ENCODE measurements at regions not wholly inside any gene's neighbourhood (a gene's known extent, or its start where the extent isn't known, plus 50 kb on each side); places are given as distances from the start of the nearest gene placed in this dataset.
A peak's percentile ranks its signal among the peaks of the same experiment; 100 is the strongest.

GRCh38 chr12:132429946-132430643 lies 59.9 kb upstream of the FBRSL1 start:
- Mint-ChIP-seq H3K9me3 (ENCODE audit: unreplicated experiment) (peaks cover 8% of the 10 kb centered on the region), H3K36me3 (ENCODE audit: low read depth, unreplicated experiment) (peaks cover 9% of the 10 kb centered on the region), H3K27ac (ENCODE audit: unreplicated experiment) (peak overlapping the region; percentile 34), H3K4me1 (ENCODE audit: low read depth, unreplicated experiment) (peaks cover 9% of the 10 kb centered on the region), H3K27me3 (ENCODE audit: low read depth, unreplicated experiment) (peaks cover 52% of the 10 kb centered on the region), H3K4me3 (ENCODE audit: unreplicated experiment) (no peak overlapping the region)
- FAIRE-seq: no peak
- Histone ChIP-seq H4K20me1 (ENCODE audit: insufficient read depth, low read length) (no peaks in the 10 kb centered on the region), H3K79me2 (ENCODE audit: insufficient read depth, low read length) (no peaks in the 10 kb centered on the region), H3K4me3 (ENCODE audit: insufficient read depth, low read depth, low read length) (no peak overlapping the region), H3K27ac (ENCODE audit: low read depth, low read length) (no peak overlapping the region), H3K4me2 (ENCODE audit: low read length) (no peak overlapping the region), H3K9me3 (ENCODE audit: insufficient read depth, low read depth, low read length) (peaks cover 4% of the 10 kb centered on the region), H3K36me3 (ENCODE audit: insufficient read depth, low read length) (no peaks in the 10 kb centered on the region), H2AFZ (ENCODE audit: low read depth, low read length) (no peak overlapping the region), H3K4me1 (ENCODE audit: insufficient read depth, low read length) (no peaks in the 10 kb centered on the region), H3K9ac (ENCODE audit: low read length) (no peak overlapping the region), H3K27me3 (ENCODE audit: insufficient read depth, low read length) (peaks cover 26% of the 10 kb centered on the region)
- TF ChIP-seq CTCF (IDR thresholded peaks at IDR 0.05; ENCODE audit: insufficient read depth, low read depth, low read length): no peak
- TF ChIP-seq EZH2 (IDR thresholded peaks at IDR 0.05; ENCODE audit: insufficient read depth, low read length): no peak
- no peak for DNase-seq (ENCODE audit: low read depth)

GRCh38 chr12:132429602-132429945 lies 60.4 kb upstream of the FBRSL1 start:
- Histone ChIP-seq H3K27me3 (ENCODE audit: insufficient read depth, low read length) (peaks cover 31% of the 10 kb centered on the region), H3K27ac (ENCODE audit: low read depth, low read length) (no peak overlapping the region), H4K20me1 (ENCODE audit: insufficient read depth, low read length) (no peaks in the 10 kb centered on the region), H3K4me1 (ENCODE audit: insufficient read depth, low read length) (no peaks in the 10 kb centered on the region), H3K4me2 (ENCODE audit: low read length) (no peak overlapping the region), H3K36me3 (ENCODE audit: insufficient read depth, low read length) (no peaks in the 10 kb centered on the region), H3K79me2 (ENCODE audit: insufficient read depth, low read length) (no peaks in the 10 kb centered on the region), H2AFZ (ENCODE audit: low read depth, low read length) (no peak overlapping the region), H3K9ac (ENCODE audit: low read length) (no peak overlapping the region), H3K9me3 (ENCODE audit: insufficient read depth, low read depth, low read length) (peaks cover 8% of the 10 kb centered on the region), H3K4me3 (ENCODE audit: insufficient read depth, low read depth, low read length) (no peak overlapping the region)
- Mint-ChIP-seq H3K27ac (ENCODE audit: unreplicated experiment) (no peak overlapping the region), H3K36me3 (ENCODE audit: low read depth, unreplicated experiment) (peaks cover 5% of the 10 kb centered on the region), H3K4me1 (ENCODE audit: low read depth, unreplicated experiment) (peaks cover 9% of the 10 kb centered on the region), H3K4me3 (ENCODE audit: unreplicated experiment) (no peak overlapping the region), H3K9me3 (ENCODE audit: unreplicated experiment) (peaks cover 7% of the 10 kb centered on the region), H3K27me3 (ENCODE audit: low read depth, unreplicated experiment) (peaks cover 52% of the 10 kb centered on the region)
- DNase-seq (ENCODE audit: low read depth): no peak
- FAIRE-seq: no peak
- peak; percentile 43 for TF ChIP-seq EZH2 (IDR thresholded peaks at IDR 0.05; ENCODE audit: insufficient read depth, low read length)
- TF ChIP-seq CTCF (IDR thresholded peaks at IDR 0.05; ENCODE audit: insufficient read depth, low read depth, low read length): no peak

- no peak overlapping the region for H3K27ac ChIP-seq (ENCODE audit: low read depth, low read length)
- no peak for FAIRE-seq
- H4K20me1 ChIP-seq (ENCODE audit: insufficient read depth, low read length): no peaks in the 10 kb centered on the region
- no peak for DNase-seq (ENCODE audit: low read depth)
- H3K27me3 Mint-ChIP-seq (ENCODE audit: low read depth, unreplicated experiment): peaks cover 53% of the 10 kb centered on the region
- H3K36me3 ChIP-seq (ENCODE audit: insufficient read depth, low read length): no peaks in the 10 kb centered on the region
- H3K9ac ChIP-seq (ENCODE audit: low read length): no peak overlapping the region
- H3K4me2 ChIP-seq (ENCODE audit: low read length): no peak overlapping the region
- H3K27me3 ChIP-seq (ENCODE audit: insufficient read depth, low read length): peaks cover 31% of the 10 kb centered on the region
- no peaks in the 10 kb centered on the region for H3K79me2 ChIP-seq (ENCODE audit: insufficient read depth, low read length)
- H3K4me3 Mint-ChIP-seq (ENCODE audit: unreplicated experiment): no peak overlapping the region
- H3K27ac Mint-ChIP-seq (ENCODE audit: unreplicated experiment): no peak overlapping the region
- TF ChIP-seq EZH2 (IDR thresholded peaks at IDR 0.05; ENCODE audit: insufficient read depth, low read length): no peak
- TF ChIP-seq CTCF (IDR thresholded peaks at IDR 0.05; ENCODE audit: insufficient read depth, low read depth, low read length): no peak
- peaks cover 8% of the 10 kb centered on the region for H3K9me3 ChIP-seq (ENCODE audit: insufficient read depth, low read depth, low read length)
- peaks cover 9% of the 10 kb centered on the region for H3K4me1 Mint-ChIP-seq (ENCODE audit: low read depth, unreplicated experiment)
- H3K4me3 ChIP-seq (ENCODE audit: insufficient read depth, low read depth, low read length): no peak overlapping the region
- H3K4me1 ChIP-seq (ENCODE audit: insufficient read depth, low read length): no peaks in the 10 kb centered on the region
- no peak overlapping the region for H2AFZ ChIP-seq (ENCODE audit: low read depth, low read length)
- H3K36me3 Mint-ChIP-seq (ENCODE audit: low read depth, unreplicated experiment): peaks cover 5% of the 10 kb centered on the region
- peaks cover 7% of the 10 kb centered on the region for H3K9me3 Mint-ChIP-seq (ENCODE audit: unreplicated experiment)
These were observed 60.9 kb upstream of the FBRSL1 start for GRCh38 chr12:132428936-132429601.

All from astrocyte (in vitro differentiated cells and primary cell).